Activated CD4-positive, alpha-beta T cell treated with anti-CD3 and anti-CD28 coated beads, Interleukin-10, Interleukin-2, amounts not matched to agents 100 ng/mL and 50 ng/mL, durations not matched to agents 16 hours and 8 hours (primary cell): ENCODE measurements at regions not wholly inside any gene's neighbourhood (a gene's known extent, or its start where the extent isn't known, plus 50 kb on each side); places are given as distances from the start of the nearest gene placed in this dataset.

Source experiments
- DNase-seq: peaks from one replicate; pipeline ENCODE4 v3.0.0-alpha.2; 2020

DNA sequence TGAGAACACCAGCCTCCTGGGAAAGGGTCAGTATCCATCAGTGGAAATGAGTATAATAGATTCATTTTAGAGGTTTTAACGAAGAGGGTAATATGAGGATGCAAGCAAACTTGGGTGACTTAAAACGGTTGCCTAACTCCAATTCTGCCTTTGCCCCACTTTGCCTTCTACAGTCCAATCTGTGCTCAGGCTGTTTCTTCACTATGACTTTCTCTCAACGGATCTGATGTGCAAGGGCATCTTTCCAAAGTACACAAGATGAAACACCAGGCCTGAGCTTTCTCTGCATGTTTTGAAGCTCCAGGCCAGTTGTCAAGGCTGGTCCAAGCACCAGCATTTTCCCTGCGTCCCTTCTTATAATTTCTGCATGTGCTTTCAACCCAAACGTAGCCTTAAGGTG is 68.0 kb upstream of the TMEM164 start:
- DNase-seq = no peak

GRCh38 chrX:109936114-109936513 is 66.8 kb upstream of the TMEM164 start:
- no peak for DNase-seq

DNA sequence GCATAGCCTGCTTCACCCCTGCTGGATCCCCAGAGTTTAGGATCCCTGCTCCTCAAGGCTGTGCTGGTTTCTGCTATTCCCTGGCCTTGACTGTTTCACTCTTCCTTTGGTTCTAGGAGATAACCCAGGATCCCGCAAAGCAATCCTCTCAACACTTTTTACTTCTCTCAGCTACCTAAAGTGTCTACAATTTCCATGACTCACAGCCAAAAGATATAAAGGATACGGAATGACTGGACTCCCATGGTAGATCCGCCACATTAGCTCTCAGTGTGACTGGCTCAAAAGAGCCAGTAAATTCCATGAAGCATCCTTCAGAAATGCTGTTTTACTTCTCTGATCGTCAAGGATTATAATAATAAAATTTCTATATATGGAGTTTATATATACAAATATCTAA is 66.3 kb upstream of the TMEM164 start:
- no peak for DNase-seq

- no peak for DNase-seq
These were observed 63.4 kb upstream of the TMEM164 start for GRCh38 chrX:109939498-109939897.

GRCh38 chrX:109940411-109940810 is 62.5 kb upstream of the TMEM164 start:
- no peak for DNase-seq

- DNase-seq = no peak
These were observed 59.7 kb upstream of the TMEM164 start for GRCh38 chrX:109943092-109943739.

GRCh38 chrX:109943740-109944092 is 59.2 kb upstream of the TMEM164 start:
- DNase-seq = no peak

DNA sequence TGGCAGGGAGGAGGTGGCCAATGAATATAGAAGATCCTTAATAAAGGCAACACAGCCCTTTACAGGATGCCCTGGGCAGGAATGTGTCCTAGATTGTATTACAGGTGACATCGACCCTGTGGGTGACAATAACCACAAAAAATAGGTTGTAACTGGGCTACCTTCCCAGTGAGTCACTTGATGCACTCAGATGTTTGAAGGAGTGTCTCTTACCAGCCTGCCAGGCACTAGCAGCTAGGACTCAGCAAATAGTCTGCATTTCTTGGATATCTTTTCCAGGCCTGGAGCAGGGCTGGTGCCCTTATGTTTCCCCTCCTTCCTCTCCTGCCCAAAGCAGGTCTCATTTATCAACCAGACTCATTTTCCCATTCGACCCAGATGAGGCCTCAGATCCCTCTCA is 50.9 kb upstream of the TMEM164 start:
- no peak for DNase-seq

DNA sequence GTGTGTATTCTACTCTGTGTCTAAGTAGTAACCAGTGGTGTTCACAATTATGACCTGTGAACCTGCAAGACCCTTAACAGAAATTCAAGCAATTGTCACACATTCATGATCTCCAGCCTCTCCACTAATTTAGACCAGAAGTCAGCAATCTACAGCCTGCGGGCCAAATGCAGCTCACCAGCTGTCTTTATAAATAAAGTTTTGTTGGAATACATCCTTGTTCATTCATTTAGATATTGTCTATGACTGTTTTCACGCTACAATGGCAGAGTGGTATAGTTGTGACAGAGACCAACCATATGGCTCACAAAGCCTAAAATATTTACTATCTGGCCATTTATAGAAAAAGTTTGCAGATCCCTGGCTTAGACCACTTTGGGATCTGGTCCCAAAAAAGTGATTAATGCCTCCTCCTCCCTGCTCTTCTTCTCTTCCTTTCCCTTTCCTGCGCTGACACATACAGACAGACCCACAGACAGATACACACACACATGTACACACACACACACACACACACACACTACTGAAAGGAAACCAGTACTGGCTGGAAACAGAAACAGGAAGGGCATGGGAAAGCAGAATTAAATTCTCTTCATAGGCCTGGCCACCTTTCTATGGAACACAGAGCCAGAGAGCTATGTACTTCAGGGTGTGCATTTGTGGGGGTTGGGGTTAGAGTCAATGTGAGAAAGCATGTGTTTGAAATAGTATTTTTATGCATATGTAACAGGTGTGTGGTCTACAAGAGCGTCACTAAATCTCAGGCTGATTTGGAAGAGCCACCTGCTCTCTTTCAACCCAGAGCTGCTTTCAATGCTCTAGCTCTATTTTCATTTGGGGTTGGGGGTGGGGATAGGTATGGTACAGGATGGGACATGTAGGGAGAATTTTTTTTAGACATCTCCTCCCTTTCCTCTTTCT is 49.7 kb upstream of the TMEM164 start:
- DNase-seq = no peak
